Fibroblast of gingiva (primary cell): ENCODE measurements at regions not wholly inside any gene's neighbourhood (a gene's known extent, or its start where the extent isn't known, plus 50 kb on each side); places are given as distances from the start of the nearest gene placed in this dataset.

Source experiments
- DNase-seq: peaks from one replicate; pipeline ENCODE4 v3.0.0-alpha.2; 2011; ENCODE audit warnings: low read depth

DNA sequence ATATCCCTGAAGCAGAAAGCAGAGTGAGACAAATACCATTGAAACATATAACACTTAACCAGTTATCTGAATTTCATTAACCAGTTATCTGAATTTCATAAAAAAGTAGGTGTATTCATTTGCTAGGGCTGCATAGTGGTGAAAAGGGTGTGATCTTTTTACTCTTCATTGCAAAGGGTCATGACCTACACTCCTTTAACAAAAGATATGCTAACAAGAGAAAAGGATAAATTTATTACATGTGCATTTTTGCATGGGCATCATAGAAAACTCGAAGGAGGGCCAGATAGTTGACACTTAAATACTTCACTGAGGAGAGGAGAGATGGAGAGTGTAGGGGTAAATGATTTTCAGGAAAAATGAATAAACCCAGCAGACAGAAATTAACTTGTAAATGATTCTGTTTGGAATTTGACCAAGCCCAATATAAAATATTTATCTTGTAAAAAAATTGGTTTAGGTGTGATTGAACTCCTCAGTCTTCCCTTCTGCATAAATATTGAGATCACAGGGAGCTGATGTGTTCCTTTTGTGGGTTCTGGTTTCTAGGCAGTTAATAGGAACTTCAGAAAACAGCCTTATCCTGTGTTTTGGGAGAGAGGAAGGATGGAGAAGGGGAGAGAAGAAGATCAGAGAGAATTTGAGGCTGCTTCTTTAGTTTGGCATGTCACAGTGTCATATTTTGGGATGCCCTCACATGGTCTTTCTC, 372.5 kb upstream of the SYT4 start:
- DNase-seq = no peak

DNA sequence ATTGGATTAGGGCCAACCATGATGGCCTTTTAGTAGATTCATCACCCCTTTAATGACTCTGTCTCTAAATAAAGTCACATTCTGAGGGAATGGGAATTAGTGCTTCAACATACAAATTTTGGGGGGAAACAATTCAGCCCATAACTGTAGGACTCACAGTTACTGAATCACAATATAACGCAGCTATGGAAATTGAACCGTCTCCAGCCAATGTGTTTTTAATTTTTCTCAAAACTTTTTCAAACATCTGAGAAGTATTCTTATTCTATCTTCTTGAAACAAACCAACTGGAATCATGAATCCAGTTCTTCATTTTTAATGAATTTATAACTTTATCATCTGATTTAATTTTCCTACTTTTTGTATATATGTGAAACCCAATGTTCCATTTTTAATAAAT, 373.1 kb upstream of the SYT4 start:
- DNase-seq = peak; percentile 24

DNA sequence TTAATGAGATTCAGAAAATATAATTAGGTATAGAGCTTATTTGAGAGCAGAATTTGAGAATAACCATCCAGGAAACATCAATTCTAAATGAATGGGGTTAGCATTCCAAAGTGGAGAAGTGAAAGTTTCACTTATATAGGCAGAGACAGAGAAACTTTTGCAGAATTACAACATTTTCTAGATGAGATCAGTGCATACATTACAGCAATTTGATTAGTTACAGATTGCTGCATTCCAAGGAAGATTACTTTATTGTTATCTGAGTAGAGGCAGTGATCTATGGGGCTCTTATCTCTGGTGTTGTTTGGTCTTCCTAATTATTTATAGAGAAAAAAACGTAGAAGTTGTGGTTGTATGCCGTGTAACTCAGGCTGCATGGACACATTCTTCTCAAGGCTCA, 373.8 kb upstream of the SYT4 start:
- no peak for DNase-seq

DNA sequence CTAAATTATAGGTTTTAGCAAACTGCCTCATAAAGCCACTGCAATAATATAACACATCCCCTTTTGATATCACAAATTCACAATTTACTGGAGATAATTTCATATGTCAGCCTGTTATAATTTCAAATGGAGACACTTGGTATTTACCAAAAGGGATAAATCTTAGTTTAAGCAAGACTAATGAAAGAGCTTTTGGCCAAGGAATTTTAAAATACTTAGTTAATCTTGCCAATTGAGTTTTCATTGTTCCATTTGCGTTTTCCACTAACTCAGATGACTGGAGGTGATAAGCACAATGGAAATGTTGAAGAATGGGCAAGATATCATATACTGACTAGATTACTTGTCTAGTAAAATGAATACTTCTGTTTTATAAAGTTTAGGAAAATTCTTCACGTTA, 379.3 kb upstream of the SYT4 start:
- DNase-seq = no peak

DNA sequence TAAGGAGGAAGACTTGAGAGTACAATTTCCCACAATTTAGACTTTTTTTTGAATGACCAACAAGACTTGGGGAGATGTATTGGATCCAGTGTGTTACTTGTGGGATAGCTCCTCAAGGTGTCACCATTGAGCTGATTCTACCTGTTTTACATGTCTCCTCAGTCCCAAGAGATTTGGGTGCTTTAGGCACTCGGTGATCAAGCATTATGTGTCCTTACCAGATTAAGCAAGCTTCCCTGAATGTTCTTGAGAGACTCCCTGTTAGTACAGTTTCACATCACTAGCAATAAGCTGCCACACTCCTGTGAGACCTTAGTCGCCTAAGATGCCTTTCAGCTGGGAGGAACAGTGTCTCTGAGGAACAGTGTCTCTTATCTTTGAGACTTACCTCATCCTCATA, 384.3 kb upstream of the SYT4 start:
- DNase-seq = peak; percentile 69

DNA sequence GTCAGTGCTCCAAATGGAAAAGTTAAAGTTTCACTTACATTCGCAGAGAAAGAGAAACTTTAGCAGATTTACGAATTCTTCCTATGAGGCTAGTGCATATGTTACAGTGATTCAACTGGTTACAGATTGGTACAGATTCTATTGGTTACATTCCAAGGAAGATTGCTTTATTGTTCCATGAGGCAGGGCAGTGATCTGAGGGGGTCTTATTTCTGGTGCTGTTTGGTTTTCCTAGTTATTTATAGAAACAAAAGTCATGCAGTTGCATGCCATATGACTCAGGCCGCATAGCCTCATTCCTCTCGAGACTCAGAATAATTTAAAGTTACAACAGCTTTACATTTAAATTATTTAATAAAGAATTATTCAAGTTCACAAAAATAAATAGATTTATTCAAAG, 385.4 kb upstream of the SYT4 start:
- peak; percentile 92 for DNase-seq

DNA sequence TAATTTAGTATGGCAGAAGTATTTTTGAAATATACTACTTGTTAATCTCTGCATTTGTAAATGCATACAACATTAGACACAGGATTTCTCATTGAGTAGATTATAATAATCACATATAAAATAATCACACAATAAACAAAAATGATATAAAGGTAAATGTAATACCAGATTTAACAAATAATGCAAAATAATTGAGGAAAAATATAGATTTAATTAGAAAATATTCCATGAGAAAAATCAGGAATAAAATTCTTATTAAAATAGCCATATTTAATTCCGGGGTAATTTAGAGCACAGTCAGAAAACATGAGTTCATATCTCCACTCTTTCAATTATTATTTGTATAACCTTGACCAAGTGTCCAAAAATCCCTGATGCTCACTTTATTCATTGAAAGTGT, 385.9 kb upstream of the SYT4 start:
- DNase-seq = no peak

DNA sequence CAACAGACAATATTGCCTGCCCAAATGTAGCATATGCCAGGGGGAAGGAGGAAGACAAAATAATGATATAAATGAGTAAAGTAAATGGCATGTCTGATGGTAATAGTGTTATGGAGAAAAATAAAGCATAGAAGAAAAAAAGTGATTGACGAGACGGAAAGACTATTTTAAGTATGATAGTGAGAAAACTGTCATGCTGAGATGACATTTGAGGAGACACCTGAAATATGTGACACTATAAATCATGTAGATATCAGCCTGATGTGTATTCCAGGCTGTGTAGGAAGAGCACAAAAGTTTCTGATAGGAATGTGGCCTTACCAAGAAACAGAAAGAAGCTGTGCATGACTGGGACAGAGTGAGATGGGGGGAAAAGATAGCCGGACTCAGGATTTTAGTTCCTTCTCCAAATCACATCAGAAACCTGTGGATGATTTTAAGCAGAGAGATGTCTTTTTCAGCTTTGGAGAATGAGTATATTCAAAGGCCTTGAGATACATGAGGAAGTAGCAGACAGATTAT, 387.3 kb upstream of the SYT4 start:
- no peak for DNase-seq

DNA sequence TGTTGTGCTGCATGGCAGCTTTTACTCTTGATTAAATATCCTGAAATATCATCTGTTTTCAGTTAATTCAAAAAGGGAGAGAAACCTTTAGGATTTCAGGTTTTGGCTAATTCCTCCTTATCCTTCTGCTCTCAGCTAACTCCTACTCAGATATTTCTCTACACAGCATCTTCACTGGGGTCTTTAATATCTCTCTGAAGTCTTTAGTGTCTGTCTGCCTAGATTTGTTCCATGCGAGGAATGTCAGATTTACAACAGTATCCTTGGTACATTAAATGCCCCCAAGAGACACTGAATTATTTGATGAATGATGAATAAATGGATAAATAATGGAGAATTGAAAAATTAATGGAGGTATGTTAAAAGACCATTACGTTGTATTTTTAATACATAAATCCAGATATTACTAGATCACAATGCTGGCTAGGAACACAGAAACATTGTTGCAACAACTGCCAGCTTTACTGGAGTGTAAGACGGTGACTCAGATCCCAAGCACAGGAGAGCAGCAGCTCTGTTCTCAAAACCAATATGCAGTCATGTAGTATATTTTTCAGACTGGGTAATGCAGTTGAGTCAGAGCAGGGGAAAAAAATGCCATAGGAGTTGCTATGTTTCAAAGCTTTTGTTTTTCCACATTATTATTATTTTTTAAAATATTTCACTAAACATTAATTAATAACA, 388.0 kb upstream of the SYT4 start:
- peak; percentile 84 for DNase-seq

DNA sequence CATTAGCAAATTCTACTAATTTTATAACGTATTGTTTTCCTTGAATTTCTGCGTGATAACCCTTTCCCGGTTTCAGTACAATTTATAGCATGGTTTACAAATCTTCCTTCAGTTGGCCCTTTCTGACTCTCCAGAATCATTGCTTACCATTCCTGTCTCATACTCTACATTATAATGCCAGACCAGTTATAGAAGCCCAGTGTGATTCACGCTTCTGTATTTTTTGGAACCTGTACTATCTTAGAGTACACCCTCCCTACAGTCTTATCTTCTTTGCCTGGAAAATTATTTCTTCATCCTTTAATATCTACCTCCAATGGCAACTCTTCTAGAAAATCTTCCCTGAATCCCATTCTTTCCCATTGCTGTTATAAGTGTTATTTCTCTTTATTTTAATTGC, 391.6 kb upstream of the SYT4 start:
- DNase-seq = no peak

DNA sequence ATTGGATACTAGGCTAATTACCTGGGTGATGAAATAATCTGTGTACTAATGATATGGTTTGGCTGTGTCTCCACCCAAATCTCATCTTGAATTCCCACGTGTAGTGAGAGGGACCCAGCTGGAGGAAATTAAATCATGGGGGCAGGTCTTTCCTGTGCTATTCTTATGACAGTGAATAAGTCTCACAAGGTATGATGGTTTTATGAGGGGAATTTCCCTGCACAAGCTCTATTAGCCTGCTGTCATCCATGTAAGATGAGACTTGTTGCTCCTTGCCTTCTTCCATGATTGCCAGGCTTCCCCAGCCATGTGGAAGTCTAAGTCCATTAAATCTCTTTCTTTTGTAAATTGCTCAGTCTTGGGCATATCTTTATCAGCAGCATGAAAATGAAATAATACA, 394.1 kb upstream of the SYT4 start:
- no peak for DNase-seq

DNA sequence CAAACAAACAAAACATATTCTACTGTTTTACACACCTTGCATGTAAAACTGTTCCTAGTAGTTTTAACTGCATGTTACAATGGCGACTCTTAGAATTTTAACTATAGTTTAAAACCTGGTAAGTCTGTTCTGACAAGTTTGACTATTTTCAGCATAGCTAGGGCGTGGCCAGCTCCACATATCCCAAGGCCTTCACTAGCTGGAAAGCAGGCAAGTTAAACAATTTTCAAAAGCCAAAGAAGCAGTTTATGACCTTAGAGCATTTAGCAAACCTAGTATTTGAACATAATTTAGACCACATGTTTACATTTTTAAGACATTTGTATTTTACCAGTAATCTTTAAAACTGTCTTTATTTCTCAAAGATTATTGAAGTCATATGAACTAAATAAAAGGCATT, 402.8 kb upstream of the SYT4 start:
- DNase-seq = peak; percentile 73

DNA sequence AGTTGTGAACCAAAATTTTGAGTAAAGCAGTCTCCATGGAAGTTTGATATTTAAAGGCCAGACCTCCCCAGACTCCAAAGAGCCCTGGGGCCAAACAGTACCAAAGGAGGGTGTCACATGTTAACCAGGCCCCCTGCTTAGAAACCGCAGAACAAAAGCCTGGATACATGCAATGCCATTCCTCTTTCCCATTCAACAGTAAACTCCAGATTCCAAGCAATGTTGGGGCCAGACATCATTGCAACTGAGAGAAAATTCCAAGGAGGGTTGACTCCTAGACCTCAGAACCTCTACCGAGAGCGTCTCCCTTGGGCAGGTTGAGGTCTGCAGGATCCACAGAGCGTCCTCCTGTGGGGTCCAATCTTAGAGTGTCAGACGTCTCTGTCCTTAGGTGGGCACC, 404.4 kb upstream of the SYT4 start:
- peak; percentile 43 for DNase-seq

DNA sequence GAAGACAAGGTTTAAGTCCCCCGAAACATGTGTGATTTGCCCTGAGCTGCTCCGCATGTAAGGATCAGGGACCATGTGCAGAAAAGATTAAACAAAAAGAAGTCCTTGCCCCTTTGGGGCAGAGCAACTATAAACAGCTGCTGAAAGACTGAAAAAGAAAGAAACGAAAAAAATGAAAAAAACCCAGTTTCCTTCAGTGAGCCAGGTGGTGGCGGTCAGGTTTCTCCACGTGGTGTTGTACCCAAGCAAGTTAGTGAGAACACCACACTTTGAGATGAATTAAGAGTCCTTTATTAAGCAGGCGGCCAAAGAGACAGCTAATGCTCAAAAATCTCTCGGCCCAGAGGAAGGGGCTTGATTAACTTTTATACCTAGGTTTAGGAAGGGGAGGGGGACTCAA, 404.9 kb upstream of the SYT4 start:
- no peak for DNase-seq

DNA sequence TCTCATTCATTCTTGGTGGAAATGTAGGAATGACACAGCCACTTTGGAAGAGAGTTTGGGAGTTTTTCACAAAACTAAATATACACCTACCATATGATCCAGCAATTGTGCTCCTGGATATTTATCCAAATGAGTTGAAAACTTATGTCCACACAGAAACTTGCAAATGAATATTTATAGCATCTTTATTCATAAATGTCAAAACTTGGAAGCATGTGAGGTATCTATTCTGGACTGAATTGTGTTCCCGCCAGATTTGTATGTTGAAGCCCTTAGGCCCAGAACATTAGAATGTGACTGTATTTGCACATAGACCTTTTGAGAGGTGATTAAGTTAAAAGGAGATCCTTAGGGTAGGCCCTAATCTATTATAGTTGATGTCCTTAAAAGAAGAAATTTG, 409.4 kb upstream of the SYT4 start:
- no peak for DNase-seq

DNA sequence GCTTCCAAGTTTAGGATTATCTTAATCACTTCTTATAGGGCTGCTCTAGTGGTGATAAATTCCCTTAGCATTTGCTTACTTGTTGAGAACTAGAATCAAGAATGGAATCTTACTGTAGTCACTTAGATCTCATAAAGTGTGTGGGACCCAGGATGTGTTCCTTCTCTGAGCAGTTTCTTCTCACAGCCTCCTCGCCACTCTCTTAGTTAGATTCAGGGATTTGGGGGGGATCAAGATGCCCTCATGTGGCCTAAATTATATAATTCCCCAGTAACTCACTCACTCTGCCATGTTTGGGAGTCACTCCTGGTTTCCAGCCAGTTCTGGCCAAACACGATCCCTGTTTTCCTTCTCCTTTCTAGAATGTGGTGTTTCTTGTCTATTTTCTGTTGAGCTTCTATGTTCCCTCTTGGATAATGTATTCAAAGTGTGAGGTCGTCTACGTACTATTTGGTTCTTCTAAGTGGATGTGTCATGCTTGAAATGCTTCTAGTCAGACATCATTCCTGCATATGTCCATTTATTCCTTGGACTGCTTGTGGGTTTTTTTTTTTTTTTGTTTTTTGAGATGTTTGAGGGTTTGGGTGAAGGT, 414.9 kb upstream of the SYT4 start:
- DNase-seq = peak; percentile 3

DNA sequence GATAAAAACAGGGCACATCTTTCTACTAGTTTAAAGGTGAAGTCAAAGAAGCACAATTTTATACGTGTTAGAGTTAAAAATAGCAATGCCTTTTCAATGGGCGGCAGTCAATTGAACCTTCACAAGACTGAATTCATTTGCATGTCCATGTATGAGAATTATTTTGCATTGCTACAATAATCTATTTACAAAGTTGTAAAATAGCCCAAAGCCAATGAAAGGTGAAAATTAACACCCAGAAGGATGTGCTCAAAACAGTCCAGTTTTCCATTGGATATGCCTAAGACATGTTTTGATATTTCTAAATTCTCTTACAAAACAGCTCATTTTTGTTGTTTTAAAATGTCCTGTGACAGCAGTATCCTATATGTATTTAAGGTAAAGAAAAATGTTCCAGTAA, 425.1 kb upstream of the SYT4 start:
- no peak for DNase-seq

DNA sequence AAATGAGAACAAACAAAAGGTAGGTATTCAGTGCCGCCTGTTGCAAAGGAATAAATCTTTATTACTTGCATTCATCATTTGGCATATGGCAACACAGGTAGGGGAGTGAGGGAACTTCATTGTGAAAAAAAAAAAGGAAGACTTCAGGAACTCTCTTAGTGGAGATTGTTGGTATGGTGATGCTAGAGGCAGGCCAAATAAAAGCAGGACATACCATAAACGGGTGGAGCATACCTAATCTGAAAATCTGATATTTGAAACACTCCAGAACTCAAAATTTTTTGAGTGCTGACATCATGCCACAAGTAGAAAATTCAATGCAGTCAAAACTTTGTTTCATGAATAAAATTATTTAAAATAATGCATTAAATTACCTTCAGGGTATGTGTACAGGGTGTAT, 425.8 kb upstream of the SYT4 start:
- DNase-seq = no peak

DNA sequence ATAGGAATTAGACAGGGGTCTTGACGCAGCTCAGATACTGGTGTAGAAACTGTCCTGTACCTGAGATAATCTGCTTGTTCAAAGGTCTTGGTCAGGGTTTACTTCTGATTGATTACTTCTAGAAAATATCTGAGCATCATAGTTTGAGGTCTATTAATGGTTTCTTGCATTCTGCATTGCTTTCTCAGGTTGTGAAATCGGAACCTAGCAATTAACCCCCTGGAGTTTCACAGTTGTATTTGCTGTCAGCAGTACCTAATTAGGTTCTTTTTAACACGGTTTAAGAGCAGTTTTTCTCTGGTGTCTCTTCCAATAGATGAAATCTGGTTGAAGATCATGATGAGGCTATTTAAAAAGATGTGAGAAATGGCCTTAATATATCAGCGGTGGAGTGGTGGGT, 428.6 kb upstream of the SYT4 start:
- DNase-seq = no peak

DNA sequence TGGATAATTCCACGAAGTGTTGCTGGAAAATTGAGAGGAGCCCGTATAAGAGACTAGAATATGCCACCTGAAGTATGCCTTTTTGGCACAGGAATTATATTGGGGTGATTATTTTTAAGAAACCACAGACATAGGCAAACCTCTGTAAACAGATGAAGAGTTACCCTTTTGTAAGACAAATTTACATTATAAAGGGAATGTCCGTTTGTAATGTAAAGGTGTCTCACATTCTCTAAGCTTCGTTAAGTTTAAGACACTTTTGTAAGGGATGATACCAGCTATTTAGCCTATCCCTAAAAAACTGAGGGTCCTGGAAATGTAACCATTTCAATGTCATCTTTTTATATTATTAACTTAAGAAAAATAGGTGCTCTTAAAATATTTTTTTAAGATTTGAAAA, 432.8 kb upstream of the SYT4 start:
- DNase-seq = no peak

DNA sequence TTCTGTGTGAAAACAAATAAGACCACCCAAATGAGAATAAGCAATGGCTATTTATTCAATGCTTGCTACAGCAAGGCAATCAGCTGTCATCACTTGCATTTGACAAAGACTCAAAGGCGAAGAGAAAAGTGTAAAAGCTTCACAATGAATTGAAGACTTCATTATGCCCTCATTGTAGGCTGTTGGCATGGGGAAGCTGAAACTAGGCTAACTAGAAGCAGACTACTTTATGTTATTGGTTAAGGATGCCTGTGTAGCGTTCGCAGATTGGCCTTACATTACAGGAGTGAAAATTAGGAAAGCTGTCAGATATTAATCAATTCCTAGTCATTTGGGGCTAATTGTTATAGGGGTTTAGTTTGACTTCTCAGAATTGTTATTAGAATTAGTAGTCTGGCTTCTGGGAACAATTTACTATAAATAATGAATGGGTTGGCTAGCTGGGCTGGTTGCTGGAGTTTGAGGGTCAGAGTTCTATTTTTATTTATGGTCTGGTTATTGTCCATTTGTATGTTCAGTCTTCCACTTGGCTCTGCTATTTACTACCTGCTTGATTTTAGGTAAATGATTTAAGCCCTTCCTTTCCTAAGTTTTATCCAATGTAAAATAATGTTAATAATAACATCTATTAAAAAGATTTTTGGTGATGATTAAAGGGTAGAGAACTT, 437.2 kb upstream of the SYT4 start:
- no peak for DNase-seq

DNA sequence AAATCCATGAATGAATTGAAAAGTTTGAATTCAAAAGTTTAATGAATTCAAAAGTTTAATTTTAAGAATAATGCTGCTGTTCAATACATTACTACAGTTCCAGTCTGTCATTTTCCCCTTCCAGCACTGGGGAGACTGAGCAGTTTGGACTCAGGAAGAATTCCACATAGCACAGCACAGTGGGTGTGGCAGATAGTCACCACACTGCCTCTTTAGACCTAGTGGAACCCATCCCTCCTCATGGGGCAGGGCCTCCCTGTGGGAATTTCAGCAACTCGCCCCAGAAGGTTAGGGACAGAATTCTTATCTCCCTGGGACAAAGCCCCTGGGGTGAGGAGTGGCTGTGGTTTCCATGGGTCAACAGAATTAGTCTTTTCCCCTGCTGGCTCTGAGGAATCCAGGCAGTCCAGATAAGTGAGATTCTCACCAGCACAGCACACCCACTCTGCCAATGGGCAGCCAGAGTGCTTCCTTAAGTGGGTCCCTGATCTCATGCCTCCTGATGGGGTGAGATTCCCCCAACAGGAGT, 442.0 kb upstream of the SYT4 start:
- no peak for DNase-seq

DNA sequence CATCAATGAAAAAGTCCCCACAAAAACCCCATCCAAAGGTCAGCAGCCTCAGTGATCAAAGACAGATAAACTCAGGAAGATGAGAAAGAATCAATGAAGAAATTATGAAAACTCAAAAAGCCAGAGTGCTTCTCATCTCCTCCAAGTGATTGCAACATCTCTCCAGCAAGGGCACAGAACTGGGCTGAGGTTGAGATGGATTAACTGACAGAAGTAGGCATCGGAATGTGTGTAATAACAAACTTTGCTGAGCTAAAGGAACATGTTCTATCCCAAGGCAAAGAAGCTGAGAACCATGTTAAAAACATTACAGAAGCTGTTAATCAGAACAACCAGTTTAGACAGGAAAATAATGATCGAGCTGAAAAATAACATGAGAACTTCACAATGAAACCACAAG, 442.8 kb upstream of the SYT4 start:
- peak; percentile 50 for DNase-seq
